Breast epithelium (tissue), 3 donors: ENCODE measurements at regions not wholly inside any gene's neighbourhood (a gene's known extent, or its start where the extent isn't known, plus 50 kb on each side); places are given as distances from the start of the nearest gene placed in this dataset.

Source experiments
- POLR2A ChIP-seq: fragments of 450-650 bp; IDR thresholded peaks from one replicate; pipeline ENCODE4 v1.6.1; 2016; ENCODE audit warnings: antibody characterized with exemption, mild to moderate bottlenecking, moderate library complexity
- POLR2AphosphoS5 ChIP-seq, 3 donors: sonication (generic); formaldehyde crosslinking; IDR thresholded peaks; one replicate each; pipeline ENCODE4 v1.6.1; 2017; ENCODE audit warnings: antibody characterized with exemption in 3 of 3
- TF ChIP-seq, protein P1 (sequence below), 3 donors: fragments of 450-650 bp; IDR thresholded peaks; one replicate each; pipeline ENCODE4 v1.5.1; 2016 to 2017; ENCODE audit warnings: antibody characterized with exemption in 3 of 3, mild to moderate bottlenecking in 3 of 3, moderate library complexity in 3 of 3

DNA sequence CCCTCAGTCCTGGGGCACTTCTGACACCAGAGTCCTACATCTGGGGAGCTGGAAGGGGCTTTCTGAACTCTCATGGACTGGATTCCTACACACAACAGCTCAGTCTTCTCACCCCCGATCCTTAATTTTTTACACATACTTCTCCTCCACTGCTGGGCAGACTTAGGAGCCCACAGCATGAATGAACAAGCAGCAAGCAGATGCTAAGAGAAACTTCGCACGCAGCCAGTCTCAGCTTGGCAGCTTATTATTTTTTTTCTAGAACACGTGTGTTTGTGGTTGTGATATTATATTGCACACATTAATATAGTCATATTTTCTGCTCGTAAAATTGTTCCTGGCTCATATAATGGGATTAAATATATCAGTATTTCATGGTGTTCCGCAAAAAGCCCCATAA, 50.9 kb upstream of the LOXL4 start:
- TF ChIP-seq, protein P1, sequence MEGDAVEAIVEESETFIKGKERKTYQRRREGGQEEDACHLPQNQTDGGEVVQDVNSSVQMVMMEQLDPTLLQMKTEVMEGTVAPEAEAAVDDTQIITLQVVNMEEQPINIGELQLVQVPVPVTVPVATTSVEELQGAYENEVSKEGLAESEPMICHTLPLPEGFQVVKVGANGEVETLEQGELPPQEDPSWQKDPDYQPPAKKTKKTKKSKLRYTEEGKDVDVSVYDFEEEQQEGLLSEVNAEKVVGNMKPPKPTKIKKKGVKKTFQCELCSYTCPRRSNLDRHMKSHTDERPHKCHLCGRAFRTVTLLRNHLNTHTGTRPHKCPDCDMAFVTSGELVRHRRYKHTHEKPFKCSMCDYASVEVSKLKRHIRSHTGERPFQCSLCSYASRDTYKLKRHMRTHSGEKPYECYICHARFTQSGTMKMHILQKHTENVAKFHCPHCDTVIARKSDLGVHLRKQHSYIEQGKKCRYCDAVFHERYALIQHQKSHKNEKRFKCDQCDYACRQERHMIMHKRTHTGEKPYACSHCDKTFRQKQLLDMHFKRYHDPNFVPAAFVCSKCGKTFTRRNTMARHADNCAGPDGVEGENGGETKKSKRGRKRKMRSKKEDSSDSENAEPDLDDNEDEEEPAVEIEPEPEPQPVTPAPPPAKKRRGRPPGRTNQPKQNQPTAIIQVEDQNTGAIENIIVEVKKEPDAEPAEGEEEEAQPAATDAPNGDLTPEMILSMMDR (IDR thresholded peaks at IDR 0.05): no peak
- TF ChIP-seq POLR2A (no peak), POLR2AphosphoS5 (IDR thresholded peaks at IDR 0.05) (no peak)
